ENCODE measurements at regions not wholly inside any gene's neighbourhood (a gene's known extent, or its start where the extent isn't known, plus 50 kb on each side); places are given as distances from the start of the nearest gene placed in this dataset.

DNA sequence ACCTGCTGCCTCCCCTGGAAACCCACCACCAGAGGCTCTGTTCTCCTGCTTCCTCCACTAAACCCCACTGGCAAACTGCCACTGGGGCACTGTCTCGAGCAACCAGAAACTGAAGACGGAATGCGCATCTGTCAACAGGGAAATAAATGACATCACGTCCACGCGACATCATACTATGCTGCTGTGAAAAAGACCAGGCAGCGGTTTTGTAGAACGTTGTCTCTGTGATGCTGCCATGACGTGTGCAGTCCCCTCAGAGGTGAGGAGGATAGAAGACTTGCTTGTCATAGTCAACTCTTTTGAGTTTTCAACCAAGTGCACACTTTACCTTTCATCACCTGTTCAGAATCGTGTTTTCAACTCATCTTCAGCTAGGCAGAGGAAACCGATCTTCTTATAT lies 203.0 kb upstream of the IGF1R start:
- ATAC-seq (no peak), DNase-seq (no peak)
- intact Hi-C loops (cut with DNase I), result loop anchor here (10.0 kb wide), 2 partner anchors 629 to 759 kb away; no protein-coding TSS in a partner anchor

DNA sequence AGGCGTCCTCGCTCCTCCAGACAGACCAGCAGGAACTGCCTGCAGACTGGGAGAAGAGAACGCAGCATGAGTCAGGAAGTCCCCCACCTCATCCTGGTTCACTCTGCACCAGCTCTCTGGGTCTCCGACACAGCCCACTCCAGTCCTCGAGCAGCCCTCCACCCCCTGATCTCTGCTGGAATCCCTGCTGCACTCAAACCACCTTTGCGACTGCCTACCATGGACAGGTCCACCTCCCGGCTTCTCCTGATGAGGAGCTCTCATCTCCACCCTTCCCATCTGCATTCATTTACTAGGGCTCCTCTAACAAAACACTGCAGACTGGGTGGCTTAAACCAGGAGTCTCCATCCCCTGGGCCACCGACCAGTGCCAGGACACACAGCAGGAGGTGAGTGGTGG lies 202.3 kb upstream of the IGF1R start:
- intact Hi-C loops (cut with DNase I), result loop anchor here (10.0 kb wide), 2 partner anchors 629 to 759 kb away; no protein-coding TSS in a partner anchor
- no peak for ATAC-seq
- no peak for DNase-seq

DNA sequence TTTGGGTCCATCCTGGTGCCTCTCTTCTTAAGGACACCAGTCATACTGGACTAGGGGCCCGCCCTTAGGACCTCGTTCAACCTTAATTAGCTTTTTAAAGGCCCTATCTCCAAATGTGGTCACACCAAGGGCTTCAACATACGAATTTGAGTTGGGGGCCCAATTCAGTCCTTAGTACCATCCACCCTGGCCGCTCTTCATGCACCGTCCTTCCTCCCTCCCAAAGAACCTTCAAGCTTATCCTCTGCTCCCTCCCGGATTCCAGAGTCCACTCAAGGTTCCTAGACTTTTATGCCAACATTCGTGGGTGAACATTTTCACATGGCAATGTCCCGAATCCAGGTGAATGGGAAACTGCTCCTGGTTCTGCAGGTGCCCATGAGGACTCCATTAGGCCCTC lies 201.3 kb upstream of the IGF1R start:
- DNase-seq (no peak), ATAC-seq (no peak)
- intact Hi-C loops (cut with DNase I), result loop anchor here (10.0 kb wide), 2 partner anchors 628 to 758 kb away; no protein-coding TSS in a partner anchor

- no peak for ATAC-seq
- DNase-seq, result no peak
- intact Hi-C loops (cut with DNase I), result no loop called here
These were observed 197.1 kb upstream of the IGF1R start for GRCh38 chr15:98451236-98451635.

GRCh38 chr15:98452238-98452637 lies 196.1 kb upstream of the IGF1R start:
- no peak for DNase-seq
- intact Hi-C loops (cut with DNase I), result no loop called here
- no peak for ATAC-seq

DNA sequence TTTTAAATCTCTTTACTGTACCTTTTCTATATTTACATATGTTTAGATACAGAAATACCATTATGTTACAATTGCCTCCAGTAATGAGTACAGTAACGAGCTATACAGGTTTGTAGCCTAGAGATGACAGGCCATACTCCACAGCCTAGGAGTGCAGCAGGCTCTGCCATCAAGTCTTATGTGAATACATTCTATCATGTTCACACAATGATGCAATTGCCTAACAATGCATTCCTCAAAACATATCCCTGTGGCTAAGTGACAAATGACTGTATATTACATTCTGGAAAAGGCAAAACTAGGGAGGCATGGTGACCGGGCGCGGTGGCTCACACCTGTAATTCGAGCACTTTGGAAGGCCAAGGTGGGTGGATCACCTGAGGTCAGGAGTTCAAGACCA lies 192.4 kb upstream of the IGF1R start:
- intact Hi-C loops (cut with DNase I), result no loop called here
- DNase-seq (no peak), ATAC-seq (no peak)

GRCh38 chr15:98476559-98476958 lies 171.8 kb upstream of the IGF1R start:
- DNase-seq, result no peak
- ATAC-seq, result no peak

DNA sequence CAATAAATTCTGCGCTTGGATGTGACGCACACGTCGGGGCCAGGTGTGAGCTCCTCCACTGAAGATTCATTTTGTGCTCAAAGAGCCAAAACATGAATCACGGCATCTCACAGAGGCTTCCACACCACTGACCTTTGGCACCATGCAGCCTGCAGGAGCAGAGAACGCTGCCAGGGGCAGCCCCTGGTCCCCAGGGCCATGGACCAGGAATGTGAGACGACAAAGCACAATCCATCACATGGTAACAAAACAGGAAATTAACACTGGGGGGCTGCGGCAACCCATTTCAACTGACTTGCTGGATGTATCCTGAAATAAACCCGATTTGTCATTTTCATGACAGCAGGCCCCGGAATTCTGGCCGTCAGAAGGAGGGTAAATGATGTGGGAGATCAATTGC lies 167.5 kb upstream of the IGF1R start:
- DNase-seq (no peak), ATAC-seq (no peak)
- intact Hi-C loops (cut with DNase I), result no loop called here

More at GRCh38 chr15:98476559-98476958, 171.8 kb upstream of the IGF1R start:
- intact Hi-C loops (cut with DNase I), result no loop called here

GRCh38 chr15:98483575-98484130 lies 164.7 kb upstream of the IGF1R start:
- DNase-seq (no peak), ATAC-seq (no peak)
- intact Hi-C loops (cut with DNase I), result no loop called here

DNA sequence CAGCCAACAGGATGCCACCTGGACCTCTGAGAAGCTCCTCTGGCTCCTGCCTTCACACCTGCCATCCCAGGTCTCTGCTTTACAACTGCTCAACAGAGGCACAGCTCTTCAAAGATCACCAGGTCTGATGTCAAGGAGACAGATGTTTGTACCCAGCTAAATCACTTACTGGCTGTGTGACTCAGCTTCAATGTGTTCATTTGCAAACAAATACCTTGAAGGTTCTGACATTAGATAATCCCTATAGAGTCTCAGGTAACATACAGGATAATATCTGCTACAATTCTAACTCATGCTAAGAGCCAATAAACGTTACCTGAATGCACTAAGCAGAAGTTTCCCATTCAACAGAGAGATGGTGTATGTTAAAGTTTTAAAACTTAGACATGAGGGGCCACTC lies 163.4 kb upstream of the IGF1R start:
- ATAC-seq (no peak), DNase-seq (no peak)
- intact Hi-C loops (cut with DNase I), result no loop called here

DNA sequence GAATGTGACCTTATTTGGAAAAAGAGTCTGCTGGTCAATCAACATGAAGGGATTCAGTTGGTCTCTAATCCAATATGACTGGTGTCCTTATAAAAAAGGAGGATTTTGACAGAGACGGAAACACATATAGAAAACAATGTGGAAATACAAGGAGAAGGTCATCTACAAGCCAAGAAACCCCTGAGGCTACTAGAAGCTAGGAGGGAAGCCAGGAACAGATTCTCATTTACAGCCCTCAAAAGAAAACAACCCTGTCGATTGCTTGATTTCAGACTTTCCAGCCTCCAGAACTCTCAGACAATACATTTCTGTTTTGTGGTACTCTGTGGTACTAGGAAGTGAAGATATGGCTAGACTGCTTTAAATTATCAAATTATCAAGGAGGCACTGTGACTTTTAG lies 162.9 kb upstream of the IGF1R start:
- ATAC-seq, result no peak
- intact Hi-C loops (cut with DNase I), result no loop called here
- DNase-seq, result no peak

- DNase-seq, result no peak
- no peak for ATAC-seq
- intact Hi-C loops (cut with DNase I), result no loop called here
These were observed 154.3 kb upstream of the IGF1R start for GRCh38 chr15:98493966-98494511.

DNA sequence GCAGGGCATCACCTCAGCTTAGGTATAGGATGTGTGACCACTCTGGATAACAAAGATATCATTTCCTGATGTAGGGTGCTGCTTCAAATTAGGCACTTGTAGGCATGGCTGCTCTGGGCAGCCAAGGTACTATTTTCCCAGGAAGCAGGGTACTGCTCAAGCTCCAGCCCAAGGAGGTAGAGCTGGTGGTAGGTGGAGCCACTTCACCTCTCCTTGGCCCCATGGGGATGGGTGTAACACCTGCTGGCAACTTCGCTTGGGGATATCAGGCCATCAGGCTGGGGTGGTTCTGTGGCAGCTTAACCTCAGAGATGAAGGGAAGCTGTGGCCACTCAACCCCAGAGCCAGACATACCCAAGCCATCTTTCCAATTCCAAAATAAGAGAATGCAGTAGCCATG lies 147.1 kb upstream of the IGF1R start:
- ATAC-seq (no peak), DNase-seq (no peak)
- intact Hi-C loops (cut with DNase I), result no loop called here

- DNase-seq (no peak), ATAC-seq (no peak)
- intact Hi-C loops (cut with DNase I), result no loop called here
These were observed 146.7 kb upstream of the IGF1R start for GRCh38 chr15:98501632-98502031.

- DNase-seq (no peak), ATAC-seq (peak in 1 of 2 donors; percentile 67)
- intact Hi-C loops (cut with DNase I), result no loop called here
These were observed 144.4 kb upstream of the IGF1R start for GRCh38 chr15:98503970-98504369.

DNA sequence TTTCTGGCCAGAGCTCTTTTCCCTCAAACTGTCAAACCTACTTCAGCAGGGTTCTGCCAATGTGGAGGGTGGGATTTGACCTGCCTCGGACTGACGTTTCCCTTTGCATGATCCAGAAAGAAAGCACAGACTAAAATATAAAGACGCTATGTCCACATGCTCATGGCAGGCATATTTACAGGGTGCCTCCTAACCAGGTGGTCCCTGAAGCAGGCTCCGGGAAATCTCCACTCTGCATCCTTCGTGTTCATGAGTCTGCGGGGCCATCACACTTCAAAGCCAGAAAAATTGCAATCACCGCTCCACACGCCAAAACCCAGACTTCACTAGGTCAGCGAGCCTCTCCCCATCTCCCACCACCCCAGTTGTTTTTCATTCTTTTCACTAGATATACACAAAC lies 143.3 kb upstream of the IGF1R start:
- DNase-seq (no peak), ATAC-seq (no peak)
- intact Hi-C loops (cut with DNase I), result no loop called here

DNA sequence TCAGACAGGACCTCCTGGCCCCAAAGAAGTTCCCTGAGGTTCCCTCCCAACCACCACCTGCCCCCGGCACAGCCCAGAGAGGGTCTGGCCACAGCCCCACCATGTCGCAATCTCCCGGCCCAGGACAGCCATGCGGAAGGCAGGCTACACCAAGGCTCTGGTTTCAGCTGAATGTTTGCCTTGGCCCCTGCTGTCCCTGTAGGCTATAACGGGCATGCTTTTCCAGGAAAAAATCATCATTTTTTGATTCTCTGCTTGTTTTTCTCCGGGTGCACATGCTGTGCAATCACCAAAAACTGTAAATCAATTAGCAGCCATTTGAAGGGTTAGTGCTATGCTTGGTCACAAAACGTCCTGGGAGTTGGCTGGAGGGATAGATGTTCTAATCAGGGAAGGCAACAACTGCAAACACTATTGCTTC lies 142.7 kb upstream of the IGF1R start:
- intact Hi-C loops (cut with DNase I), result no loop called here
- ATAC-seq, result peak; percentile 29 to 72
- DNase-seq, result peak; percentile 42

DNA sequence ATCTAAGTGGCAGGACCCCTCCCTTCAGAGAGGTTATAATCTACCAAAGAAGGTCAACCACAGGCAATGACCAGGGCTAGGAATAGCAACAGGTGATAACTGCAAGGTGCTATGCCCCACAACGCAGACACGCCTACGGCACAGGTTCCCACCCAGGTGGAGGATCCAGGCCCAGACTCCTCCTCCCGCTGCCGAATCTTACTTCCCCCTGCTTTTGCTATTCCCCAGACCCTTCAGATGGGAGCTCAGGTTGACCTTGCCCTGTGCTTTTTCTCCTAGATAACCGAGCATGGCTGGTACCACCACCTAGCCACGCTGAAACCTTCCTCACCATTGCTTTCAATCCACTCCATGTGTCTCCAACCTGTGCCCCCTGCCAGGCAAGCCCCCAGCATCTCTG lies 142.2 kb upstream of the IGF1R start:
- intact Hi-C loops (cut with DNase I), result no loop called here
- ATAC-seq, result no peak
- no peak for DNase-seq

GRCh38 chr15:98506711-98507110 lies 141.6 kb upstream of the IGF1R start:
- intact Hi-C loops (cut with DNase I), result no loop called here
- DNase-seq (peak; percentile 39), ATAC-seq (peak; percentile 74 to 76)

DNA sequence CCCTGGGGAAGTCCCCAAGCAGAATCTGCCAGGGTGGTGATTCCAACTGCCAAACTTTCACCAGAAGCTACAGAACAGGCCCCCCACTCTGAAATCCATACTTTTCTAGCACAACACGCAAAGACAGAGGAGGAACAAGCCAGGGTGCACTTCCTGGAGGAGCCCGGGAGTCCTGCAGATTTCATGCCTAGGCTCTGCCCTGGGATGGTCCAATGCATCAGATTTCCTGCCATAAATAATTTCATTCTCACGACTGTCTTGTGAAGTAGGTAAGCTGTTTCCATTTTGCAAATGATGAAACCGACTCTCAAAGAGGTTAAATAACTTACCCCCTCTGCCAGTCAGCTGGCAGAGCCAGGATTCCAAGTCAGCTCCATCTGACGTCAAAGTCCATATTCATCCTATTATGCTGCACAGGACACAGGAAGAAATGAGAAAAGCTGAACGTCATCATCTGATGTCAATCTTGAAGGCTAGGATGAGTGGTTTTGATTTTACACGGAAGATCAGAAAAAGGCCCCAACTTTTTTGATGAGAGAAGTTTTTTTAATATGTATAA lies 134.8 kb upstream of the IGF1R start:
- DNase-seq (no peak), ATAC-seq (no peak)
- intact Hi-C loops (cut with DNase I), result no loop called here

DNA sequence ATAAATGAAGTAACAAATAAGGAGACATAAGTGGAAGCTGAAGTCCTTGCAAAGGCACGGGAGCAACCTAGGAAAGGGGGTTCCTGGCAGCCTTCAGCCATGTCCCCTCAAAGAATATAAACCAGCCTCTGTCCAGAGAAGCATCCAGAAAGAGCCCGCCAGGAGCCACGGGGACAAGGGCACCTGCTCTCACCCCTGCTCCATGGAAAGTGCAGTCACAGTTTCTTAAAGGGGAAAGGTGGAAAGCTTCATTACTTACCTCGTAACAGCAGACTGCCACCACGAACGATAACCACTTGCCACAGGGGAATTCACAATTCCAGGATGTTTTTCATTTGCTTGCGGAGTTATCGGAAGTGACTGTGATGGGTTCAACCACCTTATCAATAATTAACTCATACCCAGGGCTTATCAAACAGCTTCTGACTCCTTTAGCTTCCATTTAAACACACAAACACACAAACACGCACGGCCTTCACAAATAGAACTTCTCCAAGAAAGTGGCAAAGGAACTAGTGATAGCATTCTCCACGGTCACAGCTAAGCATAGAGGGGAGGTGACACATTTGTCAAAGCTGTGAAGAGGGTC lies 134.2 kb upstream of the IGF1R start:
- ATAC-seq (no peak), DNase-seq (no peak)
- intact Hi-C loops (cut with DNase I), result no loop called here
